Keratinocyte (primary cell): ENCODE measurements at regions not wholly inside any gene's neighbourhood (a gene's known extent, or its start where the extent isn't known, plus 50 kb on each side); places are given as distances from the start of the nearest gene placed in this dataset.

ENCODE experiments used
- DNase-seq: peaks from one replicate; pipeline ENCODE4 v3.0.0-alpha.2; 2011; ENCODE audit warnings: low read depth, missing footprints, low spot score
- FAIRE-seq: peaks from 2 replicates; lab custom pipeline; 2011; peaks lifted over from hg19 to GRCh38; lab: Jason Lieb, UNC
- H2AFZ ChIP-seq: 2 replicates; pipeline ENCODE4 v1.6.0; 2012; ENCODE audit warnings: low read length, control low read depth, inconsistent platforms; ENCODE audit not compliant: control insufficient read depth
- H3K27ac ChIP-seq: 2 replicates; pipeline ENCODE4 v1.5.1; 2011; ENCODE audit warnings: low read length; ENCODE audit not compliant: control insufficient read depth, insufficient read depth
- H3K27me3 ChIP-seq: 3 replicates; pipeline ENCODE4 v1.6.0; 2011; ENCODE audit warnings: low read length; ENCODE audit not compliant: control insufficient read depth, insufficient read depth; ENCODE audit errors: extremely low read depth
- H3K36me3 ChIP-seq, 2 experiments: 2 replicates in 1 of 2; 3 replicates in 1 of 2; pipeline ENCODE4 v1.5.1; 2011; ENCODE audit warnings: low read length in 2 of 2, mild to moderate bottlenecking in 1 of 2; ENCODE audit not compliant: control insufficient read depth in 2 of 2, insufficient read depth in 2 of 2; ENCODE audit errors: extremely low read depth in 1 of 2
- H3K4me1 ChIP-seq: 3 replicates; pipeline ENCODE4 v1.5.1; 2011; ENCODE audit warnings: low read length; ENCODE audit not compliant: control insufficient read depth, insufficient read depth; ENCODE audit errors: extremely low read depth
- H3K4me2 ChIP-seq: 3 replicates; pipeline ENCODE4 v1.6.0; 2011; ENCODE audit warnings: low read depth, low read length; ENCODE audit not compliant: control insufficient read depth, insufficient read depth; ENCODE audit errors: extremely low read depth
- H3K4me3 ChIP-seq, 3 experiments: fragments of 200-600 bp in 1 of 3; sonication (generic) in 1 of 3; 2 replicates in 2 of 3; 3 replicates in 1 of 3; pipeline ENCODE4 v1.5.1; 2011 to 2016; ENCODE audit warnings: low read length in 3 of 3, mild to moderate bottlenecking in 3 of 3, control low read depth in 2 of 3, inconsistent platforms in 1 of 3, low read depth in 1 of 3, mixed read lengths in 1 of 3, mixed run types in 1 of 3, moderate library complexity in 1 of 3; ENCODE audit not compliant: control insufficient read depth in 2 of 3, insufficient read depth in 2 of 3; ENCODE audit errors: extremely low read depth in 1 of 3
- H3K79me2 ChIP-seq: 2 replicates; pipeline ENCODE4 v1.6.0; 2012; ENCODE audit warnings: low read length; ENCODE audit not compliant: control insufficient read depth, insufficient read depth
- H3K9ac ChIP-seq: 3 replicates; pipeline ENCODE4 v1.6.0; 2011; ENCODE audit warnings: low read length; ENCODE audit not compliant: control insufficient read depth, insufficient read depth; ENCODE audit errors: extremely low read depth
- H3K9me1 ChIP-seq: 3 replicates; pipeline ENCODE4 v1.6.0; 2011; ENCODE audit warnings: low read length; ENCODE audit not compliant: control insufficient read depth, insufficient read depth; ENCODE audit errors: extremely low read depth
- H3K9me3 ChIP-seq: 2 replicates; pipeline ENCODE4 v1.5.1; 2012; ENCODE audit warnings: low read depth, low read length; ENCODE audit not compliant: control insufficient read depth
- H4K20me1 ChIP-seq: 3 replicates; pipeline ENCODE4 v1.6.0; 2011; ENCODE audit warnings: low read length; ENCODE audit not compliant: control insufficient read depth, insufficient read depth; ENCODE audit errors: extremely low read depth
- CTCF ChIP-seq, 3 experiments: IDR thresholded peaks in 1 of 3; conservative IDR thresholded peaks in 1 of 3; optimal IDR thresholded peaks in 1 of 3; 2 replicates in 2 of 3; 3 replicates in 1 of 3; pipeline versions ENCODE3 to v1.5.1; 2011; ENCODE audit warnings: low read length in 3 of 3, mild to moderate bottlenecking in 3 of 3, moderate library complexity in 2 of 3, control low read depth in 1 of 3, inconsistent platforms in 1 of 3; ENCODE audit not compliant: insufficient read depth in 2 of 3; ENCODE audit errors: extremely low read depth in 1 of 3
- EZH2 ChIP-seq: IDR thresholded peaks from one replicate; pipeline ENCODE4 v1.6.1; 2012; ENCODE audit warnings: inconsistent platforms, mild to moderate bottlenecking, low read length, moderate library complexity
- dilution Hi-C: fragments of 300-500 bp; cut with MboI; formaldehyde crosslinking; loops from one replicate; pipeline ENCODE4 v1.7.0; 2020; ENCODE audit warnings: low sequenced_read_pairs; ENCODE audit not compliant: extremely low pct_ligation_motif_present

GRCh38 chr10:85012305-85012704 is 683.9 kb downstream of the CCSER2 start:
- Histone ChIP-seq H3K9ac (no peak overlapping the region), H3K27me3 (no peaks in the 10 kb centered on the region), H3K79me2 (no peaks in the 10 kb centered on the region), H4K20me1 (no peaks in the 10 kb centered on the region), H3K4me1 (no peaks in the 10 kb centered on the region), H3K4me3 (no peak overlapping the region), H3K36me3 (no peaks in the 10 kb centered on the region), H3K27ac (no peak overlapping the region), H3K4me2 (no peak overlapping the region), H3K9me1 (no peaks in the 10 kb centered on the region), H3K9me3 (no peaks in the 10 kb centered on the region), H2AFZ (no peak overlapping the region)
- FAIRE-seq (no peak), DNase-seq (no peak)
- dilution Hi-C loops = no loop called here
- TF ChIP-seq EZH2 = no peak
- no peak for TF ChIP-seq CTCF (optimal IDR thresholded peaks at IDR 0.05 in 1 of 3, IDR thresholded peaks at IDR 0.05 in 1 of 3, conservative IDR thresholded peaks at IDR 0.05 in 1 of 3; ENCODE audit: extremely low read depth in 1 of 3, insufficient read depth in 2 of 3, low read length in 3 of 3)

GRCh38 chr10:85026878-85027467 is 698.6 kb downstream of the CCSER2 start:
- Histone ChIP-seq H3K9ac (no peak overlapping the region), H4K20me1 (no peaks in the 10 kb centered on the region), H3K27ac (no peak overlapping the region), H3K4me1 (no peaks in the 10 kb centered on the region), H2AFZ (no peak overlapping the region), H3K4me3 (no peak overlapping the region), H3K4me2 (no peak overlapping the region), H3K9me1 (no peaks in the 10 kb centered on the region), H3K9me3 (no peaks in the 10 kb centered on the region), H3K36me3 (no peaks in the 10 kb centered on the region), H3K79me2 (no peaks in the 10 kb centered on the region), H3K27me3 (no peaks in the 10 kb centered on the region)
- TF ChIP-seq EZH2 (no peak), CTCF (optimal IDR thresholded peaks at IDR 0.05 in 1 of 3, IDR thresholded peaks at IDR 0.05 in 1 of 3, conservative IDR thresholded peaks at IDR 0.05 in 1 of 3; ENCODE audit: extremely low read depth in 1 of 3, insufficient read depth in 2 of 3, low read length in 3 of 3) (no peak)
- DNase-seq (no peak), FAIRE-seq (no peak)
- dilution Hi-C loops = no loop called here
